Cardiac fibroblast (primary cell): ENCODE measurements at regions not wholly inside any gene's neighbourhood (a gene's known extent, or its start where the extent isn't known, plus 50 kb on each side); places are given as distances from the start of the nearest gene placed in this dataset.

Source experiments
- DNase-seq, 2 donors: peaks; one replicate each; pipeline versions ENCODE4 v3.0.0 to v3.0.0-alpha.2; 2010; ENCODE audit warnings: low read depth in 2 of 2
- H3K4me3 ChIP-seq, 2 donors: replicated peaks in 1 of 2; 1 replicate in 1 of 2; 2 replicates in 1 of 2; pipeline ENCODE4 v1.5.1; 2011; ENCODE audit warnings: low read depth in 2 of 2, low read length in 2 of 2, mild to moderate bottlenecking in 2 of 2, moderate library complexity in 1 of 2
- CTCF ChIP-seq: IDR thresholded peaks from one replicate; pipeline ENCODE4 v1.5.1; 2011; ENCODE audit warnings: low read depth, mild to moderate bottlenecking, low read length, inconsistent platforms

DNA sequence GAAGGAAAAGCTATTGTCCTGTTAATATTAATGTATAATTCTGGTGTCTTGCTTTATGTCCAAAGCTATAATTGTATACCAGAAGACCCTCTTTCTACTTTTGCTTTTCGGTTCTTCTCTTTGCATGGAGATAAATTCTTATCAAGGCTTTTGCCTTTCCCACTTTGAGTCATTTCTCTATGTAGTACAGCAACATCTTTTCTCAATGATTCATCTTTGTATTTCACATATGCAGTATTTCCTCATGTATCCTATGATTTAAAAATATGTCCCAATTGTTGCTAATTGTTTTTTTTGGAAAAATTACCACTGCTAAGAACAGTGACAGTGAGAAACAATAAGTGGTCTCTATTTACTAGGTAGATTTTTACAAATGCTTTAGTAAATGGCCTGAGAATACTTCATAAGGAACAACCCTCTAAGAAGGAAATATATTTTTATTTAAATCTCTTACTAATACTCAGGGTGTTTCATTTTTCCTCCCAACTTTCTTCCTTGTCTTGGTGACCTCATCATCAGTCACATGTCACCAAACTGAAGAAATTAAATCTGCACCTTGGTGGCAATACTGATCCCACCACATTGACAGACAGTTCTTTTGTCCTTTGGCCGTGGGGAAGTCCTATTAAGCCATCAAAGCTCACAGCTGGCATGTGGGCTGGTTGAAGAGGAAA, 290.6 kb downstream of the SATB1 start:
- peak; percentile 60 to 80 for DNase-seq
- H3K4me3 ChIP-seq = no peak overlapping the region
- TF ChIP-seq CTCF = no peak

- H3K4me3 ChIP-seq = no peak overlapping the region
- no peak for DNase-seq
- TF ChIP-seq CTCF = no peak
Observed at GRCh38 chr3:18132991-18133390, 292.1 kb downstream of the SATB1 start.

DNA sequence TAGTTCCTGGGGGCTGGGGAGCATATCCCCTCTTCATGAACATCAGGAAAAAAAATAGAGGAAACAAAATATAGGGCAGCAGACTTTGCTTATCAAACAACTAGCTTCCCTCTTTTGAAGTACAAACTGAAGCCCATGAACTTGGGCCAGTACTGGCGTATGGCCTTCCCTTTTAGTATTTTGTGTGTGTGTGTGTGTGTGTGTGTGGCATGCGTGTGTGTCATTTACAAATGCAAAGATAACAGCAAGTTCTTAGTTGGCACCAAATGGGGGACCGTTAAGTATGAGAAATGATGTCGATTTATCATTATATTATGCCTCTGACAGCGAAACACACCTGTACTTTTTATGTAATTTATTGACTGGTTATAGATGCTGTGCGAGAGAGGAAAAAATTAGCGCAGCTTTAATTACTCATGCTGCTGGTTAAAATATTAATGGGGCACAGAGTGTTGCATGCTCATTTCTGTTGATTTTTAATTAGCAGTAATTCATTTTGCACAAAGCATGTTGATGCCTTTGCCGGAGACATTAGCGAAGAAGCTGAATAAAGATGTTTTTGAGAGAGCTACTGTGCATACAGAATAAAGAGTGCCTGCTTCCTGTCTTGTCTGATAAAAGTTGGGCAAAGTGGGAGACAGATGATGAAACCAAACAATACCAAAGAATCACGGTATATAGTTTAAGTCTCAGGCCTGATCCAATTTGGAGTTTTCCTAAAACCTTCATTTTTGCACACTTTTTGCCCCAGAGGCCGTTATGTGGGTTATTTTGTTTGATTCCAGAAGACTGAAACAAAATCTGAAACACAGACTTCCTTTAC, 297.1 kb downstream of the SATB1 start:
- no peak for TF ChIP-seq CTCF
- DNase-seq = no peak
- no peak overlapping the region for H3K4me3 ChIP-seq

DNA sequence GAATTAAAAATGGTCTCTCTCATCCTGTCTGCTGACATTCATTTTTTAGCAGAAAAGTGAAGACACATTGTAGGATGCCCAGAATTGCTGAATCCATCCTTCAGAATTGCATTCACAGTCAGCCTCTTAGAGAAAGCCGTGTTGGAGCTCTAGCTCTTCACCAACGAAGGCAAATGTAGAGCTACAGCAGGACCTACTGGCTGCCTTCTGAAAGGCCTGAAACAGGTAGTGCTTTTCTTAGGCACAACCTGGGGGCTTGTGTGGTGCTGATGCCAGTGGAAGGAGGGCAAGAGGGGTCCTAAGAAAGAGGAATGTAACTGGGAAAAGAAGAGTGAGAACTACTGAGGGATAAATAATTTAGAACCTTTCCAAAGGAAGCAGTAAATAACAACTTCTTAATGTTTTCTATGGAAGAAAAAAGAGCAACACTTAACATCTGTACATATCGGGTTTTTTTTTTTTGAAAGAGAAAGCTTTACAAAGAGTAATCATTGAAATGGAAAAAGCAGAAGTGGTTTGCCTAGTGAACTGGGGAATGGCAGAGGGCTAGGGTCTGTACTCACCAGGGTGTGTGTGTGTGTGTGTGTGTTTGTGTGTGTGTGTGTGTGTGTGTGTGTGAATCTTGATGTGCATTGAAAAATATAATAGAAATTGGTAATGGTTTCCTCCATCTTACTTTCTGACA, 297.8 kb downstream of the SATB1 start:
- no peak overlapping the region for H3K4me3 ChIP-seq
- TF ChIP-seq CTCF = no peak
- DNase-seq = no peak

- no peak for DNase-seq
- no peak overlapping the region for H3K4me3 ChIP-seq
- TF ChIP-seq CTCF = no peak
Observed at GRCh38 chr3:18126772-18127171, 298.4 kb downstream of the SATB1 start.

DNA sequence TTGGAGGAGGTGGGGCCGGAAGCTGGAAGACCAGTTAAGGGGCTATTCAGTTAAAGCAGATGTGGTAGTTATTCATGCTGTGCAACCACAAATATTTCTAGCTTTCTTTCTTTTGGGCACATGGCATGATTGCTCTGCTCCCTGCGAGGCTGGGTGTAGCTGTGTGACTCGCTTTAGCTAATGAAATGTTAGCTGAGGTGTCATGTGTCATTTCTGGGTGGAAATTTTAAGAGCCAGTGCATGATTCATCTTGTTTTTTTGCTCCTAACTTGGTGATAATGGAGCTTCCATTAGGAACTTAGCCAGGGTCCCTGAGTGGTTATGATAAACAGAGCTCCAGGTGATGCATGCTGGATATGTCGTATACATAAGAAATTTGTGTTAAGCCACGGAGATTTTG, 300.6 kb downstream of the SATB1 start:
- peak; percentile 48 to 59 for DNase-seq
- no peak overlapping the region for H3K4me3 ChIP-seq
- TF ChIP-seq CTCF = no peak
